Stimulated activated CD8-positive, alpha-beta memory T cell treated with anti-CD3 and anti-CD28 coated beads, Interleukin-15, amount 100 ng/mL, for 1 hour (primary cell): ENCODE measurements at regions not wholly inside any gene's neighbourhood (a gene's known extent, or its start where the extent isn't known, plus 50 kb on each side); places are given as distances from the start of the nearest gene placed in this dataset.

Experiments
- DNase-seq: peaks from one replicate; pipeline ENCODE4 v3.0.0-alpha.2; 2020; ENCODE audit warnings: low read depth

DNA sequence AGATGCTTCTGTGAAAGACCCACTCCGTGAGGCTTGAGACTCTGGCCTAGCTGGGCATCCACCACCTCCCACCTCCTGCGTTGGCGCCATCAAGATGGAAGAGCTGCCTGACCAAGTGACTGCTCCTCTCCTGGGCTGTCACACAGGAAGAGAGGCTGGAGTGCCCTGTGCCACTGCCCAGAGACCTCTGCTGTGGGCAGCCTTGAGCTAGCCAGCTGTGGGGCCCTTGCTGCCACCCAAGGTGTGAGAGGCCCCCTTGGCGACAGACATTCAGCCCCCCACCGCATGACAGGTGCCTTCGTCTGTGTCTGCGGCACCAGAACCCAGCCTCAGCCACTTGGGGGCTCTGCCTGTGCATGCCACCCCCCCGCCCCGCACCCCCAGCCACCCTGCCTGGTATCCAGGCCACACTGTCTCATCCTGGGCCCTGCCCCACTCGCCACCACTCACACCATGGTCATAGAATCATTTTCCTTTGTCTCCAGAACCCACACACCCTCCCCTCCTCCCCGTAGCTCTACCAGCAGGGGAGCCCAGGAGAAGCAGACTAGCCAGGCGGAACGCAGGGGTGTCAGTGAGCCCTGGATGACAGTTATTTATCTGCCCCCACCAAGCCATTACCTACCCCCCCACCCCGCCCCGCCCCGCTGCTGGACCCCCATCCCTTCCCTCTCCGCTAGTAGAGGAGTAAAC is 120.9 kb upstream of the LHX1 start:
- no peak for DNase-seq

DNA sequence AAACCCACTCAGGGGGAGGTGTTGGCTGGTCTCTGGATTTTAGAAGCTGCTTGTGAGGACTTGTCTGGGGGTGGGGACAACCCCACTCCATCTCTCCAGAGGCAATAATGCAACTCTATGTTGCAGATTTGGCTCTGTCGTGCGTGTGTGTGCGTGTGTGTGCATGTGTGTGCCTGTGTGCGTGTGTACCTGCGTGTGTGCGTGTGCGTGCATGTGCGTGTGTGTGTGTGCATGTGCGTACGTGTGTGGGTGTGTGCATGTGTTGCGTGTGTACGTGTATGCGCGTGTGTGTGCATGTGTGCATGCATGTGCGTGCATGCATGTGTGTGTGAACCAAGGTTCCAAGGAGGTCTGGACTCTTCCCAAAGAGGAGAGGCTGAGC is 120.4 kb upstream of the LHX1 start:
- DNase-seq = no peak

DNA sequence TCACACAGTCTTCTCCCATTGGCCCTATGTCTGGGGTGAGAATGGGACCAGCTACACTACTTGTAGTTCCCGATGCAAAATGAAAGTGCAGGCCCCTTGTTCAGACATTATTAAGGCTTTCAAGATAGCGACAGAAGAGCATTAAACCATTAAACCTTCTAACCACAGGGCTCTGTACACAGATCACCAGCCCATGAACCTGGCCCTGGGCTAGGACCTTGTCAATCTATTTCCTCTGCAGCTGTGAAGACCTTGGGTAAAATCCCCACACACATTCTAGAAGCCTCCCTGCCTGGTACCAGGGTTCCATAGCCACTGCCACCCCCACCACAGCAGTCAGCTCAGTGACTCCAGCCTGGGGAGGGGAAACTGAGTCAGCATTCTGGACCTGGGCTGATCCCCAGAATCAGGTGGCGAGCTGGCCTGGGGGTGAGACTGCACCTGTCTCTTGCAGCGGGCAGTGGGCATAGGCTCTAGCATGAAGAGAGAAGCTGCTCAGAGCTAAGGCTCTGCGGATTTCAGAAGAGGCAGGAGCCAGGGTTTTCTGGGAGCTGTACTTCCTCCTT is 119.7 kb upstream of the LHX1 start:
- DNase-seq = no peak

DNA sequence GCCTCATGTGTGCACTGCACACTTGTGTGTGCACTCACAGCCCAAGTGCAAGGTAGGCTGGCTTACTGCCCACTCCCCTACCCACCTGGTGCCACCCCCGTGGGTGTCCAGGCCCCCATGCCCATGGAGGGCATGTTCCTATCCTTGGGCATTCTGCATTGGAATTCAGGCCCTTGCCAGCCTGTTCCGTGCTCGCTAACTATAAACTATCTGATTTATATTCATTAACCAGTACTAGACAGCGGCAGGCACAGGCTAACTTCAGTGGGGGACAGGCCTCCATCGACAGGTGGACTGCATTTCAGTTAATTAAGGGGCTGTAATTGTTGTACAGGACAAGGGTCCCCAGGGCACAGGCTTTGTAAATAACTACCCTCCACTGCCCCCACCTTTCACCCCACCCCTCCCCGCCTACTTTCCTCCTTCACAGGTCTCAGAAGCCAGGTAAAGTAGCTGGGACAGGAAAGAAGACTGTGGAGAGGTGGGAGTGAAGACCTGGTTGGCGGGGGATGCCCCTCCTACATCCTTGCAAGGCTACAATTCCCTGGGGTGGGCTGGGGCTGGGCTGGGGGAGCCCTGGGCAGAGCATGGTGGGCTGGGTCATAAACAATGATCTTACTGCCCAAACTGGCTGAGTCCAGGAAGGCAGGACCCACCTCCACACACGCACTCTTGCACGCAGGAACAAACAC is 119.0 kb upstream of the LHX1 start:
- no peak for DNase-seq

DNA sequence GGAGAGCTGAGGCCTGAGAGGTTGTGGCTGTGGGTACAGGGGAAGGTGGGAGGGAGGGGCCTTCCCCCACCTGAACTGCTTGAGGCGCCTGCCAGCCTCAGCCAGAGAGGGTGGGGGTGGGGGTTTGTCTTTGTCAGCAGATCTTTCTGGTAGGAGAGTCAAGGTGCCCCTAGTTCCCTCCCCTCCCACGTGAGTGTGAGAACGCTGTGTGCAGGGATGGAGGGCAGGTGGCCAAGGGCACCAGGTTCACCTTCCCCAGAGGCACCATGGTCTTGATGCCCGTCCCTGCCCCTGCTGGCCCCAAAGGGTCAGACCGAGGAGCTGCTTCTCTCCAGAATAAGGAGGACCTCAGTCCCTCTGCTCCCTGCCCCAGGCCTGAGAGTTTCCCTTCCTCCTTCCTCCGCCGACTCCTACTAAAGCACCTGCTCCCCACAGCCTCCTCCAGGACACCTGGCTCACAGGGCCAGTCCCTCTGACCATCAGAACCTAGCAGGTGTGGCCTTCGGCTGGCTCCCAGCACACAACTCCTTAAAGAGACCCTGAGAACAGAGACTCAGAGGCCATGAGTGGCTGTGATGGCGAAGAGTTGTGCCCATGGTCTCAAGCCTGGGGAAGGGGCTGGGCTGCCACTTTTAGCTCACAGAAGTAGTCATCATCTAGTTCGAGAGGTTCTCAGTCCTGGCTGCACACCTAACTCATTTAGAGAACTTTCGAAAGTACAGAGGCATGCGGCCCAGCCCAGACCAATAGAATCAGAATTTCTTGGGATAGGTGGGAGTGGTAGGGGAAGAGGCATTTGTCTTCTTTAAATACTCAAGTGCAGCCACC is 113.2 kb upstream of the LHX1 start:
- DNase-seq = no peak

DNA sequence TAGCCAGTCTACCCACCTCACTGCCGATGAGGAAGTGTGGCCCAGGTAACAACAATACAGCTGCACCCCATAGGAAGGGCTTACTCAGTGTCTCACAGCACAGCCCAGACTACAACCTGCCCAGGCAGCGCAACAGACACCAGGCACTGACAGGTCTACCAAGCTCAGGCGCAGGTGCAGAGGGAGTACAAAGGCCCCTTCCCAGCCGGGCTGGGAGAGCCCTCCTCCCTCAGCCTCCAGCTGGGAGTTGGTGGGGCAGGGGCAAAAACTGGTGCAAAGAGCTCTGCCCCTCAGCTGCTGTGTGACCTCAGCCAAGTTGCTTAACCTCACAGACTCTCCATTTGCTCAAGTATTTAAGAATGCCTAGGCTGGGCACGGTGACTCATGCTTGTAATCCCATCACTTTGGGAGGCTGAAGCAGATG is 112.6 kb upstream of the LHX1 start:
- DNase-seq = no peak

DNA sequence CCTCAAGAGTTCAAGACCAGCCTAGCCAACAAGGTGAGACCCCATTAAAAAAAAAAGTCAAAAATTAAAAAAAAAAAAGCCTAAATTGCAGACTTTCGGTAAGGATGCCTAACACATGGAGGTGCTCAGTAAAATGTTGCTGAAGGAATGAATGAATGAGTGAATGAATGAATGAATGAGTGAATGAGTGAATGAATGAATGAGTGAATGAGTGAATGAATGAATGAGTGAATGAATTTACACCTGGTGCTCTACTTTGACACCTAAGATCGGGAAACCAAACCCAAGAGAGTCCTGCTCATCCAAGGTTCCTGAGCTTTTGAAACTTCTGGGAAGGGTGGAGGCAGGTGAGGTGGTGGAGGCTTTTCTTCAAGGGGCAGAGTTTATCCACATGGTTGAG is 112.2 kb upstream of the LHX1 start:
- no peak for DNase-seq

DNA sequence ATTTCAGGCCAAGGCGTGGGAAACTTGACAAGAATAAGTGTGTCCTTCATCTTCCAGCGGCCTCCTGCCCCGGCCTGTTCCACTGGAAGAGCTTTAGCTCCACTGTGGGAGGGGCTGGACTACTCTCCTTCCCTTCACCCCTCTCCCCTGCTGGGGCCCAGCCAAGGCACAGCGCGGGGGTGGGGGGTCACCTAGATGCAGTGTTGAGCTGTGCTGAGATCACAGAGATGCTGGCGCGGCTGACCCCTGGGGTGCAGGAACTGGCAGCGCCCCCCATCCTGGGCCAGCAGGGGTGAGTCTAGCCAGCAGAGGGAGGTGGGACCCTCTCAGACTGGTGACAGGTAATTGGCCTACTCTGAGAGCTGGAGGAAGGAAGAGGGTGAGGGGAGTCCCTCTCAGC is 111.8 kb upstream of the LHX1 start:
- DNase-seq = no peak

DNA sequence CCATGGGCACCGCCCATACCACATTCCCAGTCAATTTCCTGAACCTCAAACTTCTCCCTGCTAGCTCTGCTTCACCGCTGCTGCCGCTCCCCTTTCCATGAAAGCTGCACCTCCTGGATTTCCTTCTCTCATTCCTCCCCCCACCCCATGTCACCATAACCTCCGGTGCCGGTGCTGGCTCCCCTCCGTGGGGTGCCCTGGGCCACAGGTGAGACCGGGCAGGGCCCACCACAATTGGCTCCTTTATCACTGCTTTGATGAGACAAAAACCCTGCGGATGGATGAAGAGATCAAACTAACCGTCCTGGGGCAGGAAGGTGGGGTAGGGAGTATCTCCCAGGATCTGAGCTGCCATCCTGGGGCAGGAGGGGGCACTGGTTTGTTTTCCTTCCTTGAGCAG is 111.3 kb upstream of the LHX1 start:
- DNase-seq = no peak

DNA sequence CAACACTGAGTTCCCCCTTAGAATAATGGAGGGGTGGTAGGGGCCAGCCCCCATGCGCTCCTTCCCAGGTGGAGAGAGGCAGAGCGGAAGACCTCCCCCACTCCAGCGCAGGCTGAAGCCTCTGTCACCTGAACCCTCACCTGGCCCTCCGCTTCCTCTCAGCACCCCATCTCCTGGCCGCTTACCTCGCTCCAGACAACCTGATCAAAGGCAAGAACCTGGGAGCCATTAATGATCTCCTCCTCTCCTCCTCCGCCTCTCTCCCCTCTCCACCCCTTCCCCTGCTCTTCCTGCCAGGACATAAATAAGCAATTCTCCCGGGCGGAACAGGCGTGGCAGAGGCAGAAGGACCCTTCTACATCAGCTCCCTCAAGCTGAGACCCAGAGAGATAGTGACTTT is 110.2 kb upstream of the LHX1 start:
- DNase-seq = no peak

DNA sequence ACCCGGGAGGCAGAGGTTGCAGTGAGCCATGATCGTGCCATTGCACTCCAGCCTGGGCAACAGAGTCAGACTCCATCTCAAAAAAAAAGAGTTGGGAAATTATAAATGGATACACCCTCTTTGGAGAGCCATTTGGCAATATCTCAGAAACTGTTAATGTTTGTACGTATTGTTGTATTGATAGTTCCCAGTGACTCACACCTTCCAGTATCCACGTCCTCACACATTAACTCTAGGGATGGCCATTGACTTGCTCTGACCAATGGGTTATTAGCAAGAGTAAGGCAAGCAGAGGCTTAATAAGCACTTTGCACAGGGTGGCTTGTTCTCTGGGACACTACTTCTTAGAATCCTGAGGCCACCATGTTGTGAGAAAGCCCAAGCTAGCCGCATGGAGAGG is 107.6 kb upstream of the LHX1 start:
- no peak for DNase-seq

DNA sequence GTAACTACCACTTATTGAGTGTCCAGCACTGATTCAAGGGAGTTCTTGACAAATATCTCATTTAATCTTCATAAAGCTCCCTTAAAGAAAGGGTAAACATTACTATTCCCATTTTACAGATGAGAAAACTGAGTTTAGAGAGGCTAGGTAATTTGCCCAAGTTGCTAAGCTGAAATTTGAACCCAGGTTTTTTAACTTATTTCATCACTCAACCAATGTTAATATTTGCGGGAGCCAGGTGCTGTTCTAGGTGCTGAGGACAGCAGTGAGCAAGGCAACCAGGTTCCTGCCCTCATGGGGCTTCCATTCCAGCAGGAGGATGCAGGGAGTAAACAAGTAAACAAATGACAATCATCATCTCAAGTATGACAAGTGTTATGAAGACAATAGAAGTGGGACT is 104.0 kb upstream of the LHX1 start:
- no peak for DNase-seq

DNA sequence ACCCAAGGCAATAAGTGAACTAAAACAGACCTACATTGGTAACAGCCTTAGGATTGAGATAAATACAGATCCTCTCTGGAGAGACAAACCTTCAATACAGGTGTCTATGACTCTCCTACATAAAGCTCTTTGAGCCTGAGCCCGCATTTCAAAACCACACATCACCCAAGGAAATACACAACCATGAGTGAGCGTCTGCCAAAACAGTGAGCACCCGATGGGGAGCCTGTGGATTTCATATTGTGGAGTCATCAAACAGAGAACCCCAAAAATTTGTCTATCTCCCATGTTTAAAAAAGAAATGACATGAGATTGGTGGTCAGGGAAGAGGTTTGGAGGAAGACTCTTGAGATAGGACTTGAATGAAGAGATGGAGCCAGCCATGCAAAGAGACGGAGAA is 102.2 kb upstream of the LHX1 start:
- DNase-seq = no peak

DNA sequence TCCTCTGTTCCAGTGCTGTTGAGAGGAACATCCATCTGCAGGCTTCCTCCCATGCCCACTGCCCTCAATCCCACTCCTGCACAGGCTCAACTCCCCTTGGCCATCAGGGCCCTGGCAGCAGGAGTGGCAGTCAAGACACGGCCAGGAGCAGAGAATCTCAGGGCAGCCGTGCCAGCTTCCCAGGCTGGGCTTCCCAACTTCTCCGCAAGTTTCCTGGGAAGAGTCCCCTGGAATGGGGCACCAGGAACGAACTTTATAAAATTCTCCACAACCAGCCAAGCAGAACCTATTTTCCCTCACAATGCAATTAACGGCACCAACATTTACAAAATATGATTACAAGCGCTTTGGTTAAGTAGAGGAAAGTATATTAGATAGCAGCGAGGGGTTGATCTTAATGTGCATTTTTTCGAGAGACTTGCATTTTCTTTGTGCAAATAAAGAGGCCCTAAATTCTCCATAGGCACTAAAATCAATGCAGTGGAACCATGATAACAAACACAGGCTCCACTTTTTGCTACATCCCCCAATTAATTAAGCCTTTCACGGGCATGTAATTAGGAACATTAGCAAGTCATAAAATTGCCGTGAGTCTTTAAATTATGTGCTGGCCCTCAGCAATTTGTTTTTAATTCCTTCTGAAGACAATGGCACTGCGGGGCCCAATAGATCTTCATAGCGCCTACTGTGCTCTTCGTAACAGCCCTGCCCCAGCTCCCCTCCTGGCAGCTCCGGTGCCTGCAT is 99.9 kb upstream of the LHX1 start:
- no peak for DNase-seq

DNA sequence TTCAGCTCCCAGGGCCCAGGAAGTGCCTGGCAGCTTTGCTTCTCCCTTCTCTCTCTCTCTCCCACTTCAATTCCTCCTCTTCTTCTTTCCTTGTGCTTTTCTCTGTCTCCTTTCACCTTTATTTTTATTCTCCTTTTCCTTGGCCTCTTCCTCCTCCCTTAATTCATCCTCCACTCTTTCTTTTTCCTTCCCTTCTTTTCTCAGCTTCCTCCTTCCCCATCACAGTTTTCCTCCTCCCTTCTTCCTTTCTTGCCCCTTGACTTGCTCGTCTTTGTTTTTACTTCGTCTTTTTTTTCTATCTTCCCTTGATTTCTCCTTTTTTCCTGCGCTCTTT is 99.4 kb upstream of the LHX1 start:
- no peak for DNase-seq

DNA sequence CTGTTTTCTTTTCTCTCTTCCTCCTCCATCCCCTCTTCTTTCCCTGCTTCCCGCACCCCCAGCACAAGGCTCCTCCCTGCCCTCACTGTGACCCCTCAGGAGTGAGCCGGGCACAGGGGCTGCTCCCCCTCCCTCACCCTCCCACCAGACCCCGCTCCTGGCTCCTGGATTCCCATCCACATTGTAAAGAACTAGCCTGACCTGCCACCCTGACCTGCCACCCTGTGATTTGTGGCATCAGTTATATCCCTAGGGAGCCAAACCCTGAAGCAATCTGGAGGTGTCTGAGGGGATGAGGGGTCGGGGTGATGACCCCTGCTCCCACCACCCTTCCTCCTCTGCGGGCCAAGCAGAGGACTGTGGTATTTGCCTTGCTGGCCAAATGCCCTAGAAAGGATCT is 98.0 kb upstream of the LHX1 start:
- DNase-seq = no peak

DNA sequence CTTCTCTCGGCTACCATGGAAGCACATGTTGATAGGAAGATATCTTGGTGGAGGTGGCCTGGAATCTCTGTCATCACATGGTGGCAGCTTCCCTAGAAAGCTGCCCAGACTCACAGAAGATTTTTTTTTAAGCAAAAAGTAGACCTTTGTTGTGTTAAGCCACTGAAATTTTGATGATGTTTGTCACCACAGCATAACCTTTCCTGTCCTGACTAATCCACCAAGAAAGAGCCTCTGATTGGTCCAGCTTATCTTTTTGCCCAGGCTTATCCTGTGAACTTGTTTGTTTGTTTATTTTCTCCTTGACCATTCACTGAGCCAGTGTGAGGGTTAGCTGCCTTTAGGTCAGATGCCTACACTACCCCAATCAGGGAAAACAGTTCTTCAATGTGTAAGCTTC is 96.5 kb upstream of the LHX1 start:
- DNase-seq = no peak

DNA sequence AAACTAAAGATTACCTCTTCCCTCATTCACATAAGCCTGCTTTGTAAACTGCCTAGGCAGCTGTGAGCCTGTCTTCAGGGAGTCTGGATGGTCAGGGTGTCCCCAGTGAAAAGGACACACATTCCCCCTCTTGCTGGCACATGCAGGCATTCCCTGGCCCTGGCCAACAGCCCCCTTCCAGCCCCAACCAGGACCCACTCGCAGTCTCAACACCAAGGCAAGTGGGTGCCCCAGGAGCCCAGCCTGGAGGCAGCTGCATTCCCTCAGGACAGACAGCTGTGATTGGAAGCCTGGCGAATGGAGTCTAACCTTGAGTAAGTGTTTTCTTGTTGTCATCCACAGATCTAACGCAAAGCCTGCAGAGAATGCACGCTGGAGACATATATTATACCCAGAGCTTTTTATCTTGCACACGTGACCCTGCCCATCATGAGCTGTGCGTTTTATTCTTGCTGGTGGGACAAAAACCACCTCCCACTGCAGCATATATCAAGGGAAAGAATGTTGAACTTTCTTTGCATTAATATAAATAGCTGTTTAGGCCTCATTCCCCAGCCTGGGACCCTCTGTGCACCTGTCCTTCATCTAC is 95.0 kb upstream of the LHX1 start:
- DNase-seq = no peak

DNA sequence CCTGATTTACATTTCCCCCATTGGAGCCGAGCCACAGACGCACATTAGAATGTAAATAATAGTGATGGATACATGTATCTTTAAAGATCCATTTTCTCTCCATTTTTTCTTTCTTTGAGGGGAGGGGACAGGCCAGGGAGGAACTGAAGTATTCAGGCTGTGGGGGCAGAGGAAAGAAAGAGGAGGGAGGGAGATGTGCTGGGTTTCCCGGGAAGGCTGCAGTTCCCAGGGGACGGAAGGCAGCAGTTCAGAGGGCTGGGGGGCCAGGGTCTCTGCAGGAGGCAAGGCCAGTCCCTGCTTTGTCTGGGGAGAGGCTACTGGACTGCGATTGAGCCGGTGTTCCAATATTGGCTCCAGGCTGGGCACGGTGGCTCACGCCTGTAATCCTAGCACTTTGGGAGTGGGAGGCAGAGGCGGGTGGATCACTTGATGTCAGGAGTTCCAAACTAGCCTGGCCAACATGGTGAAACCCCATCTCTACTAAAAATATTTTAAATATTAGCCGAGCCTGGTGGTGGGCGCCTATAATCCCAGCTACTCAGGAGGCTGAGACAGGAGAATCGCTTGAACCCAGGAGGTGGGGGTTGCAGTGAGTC is 94.2 kb upstream of the LHX1 start:
- DNase-seq = no peak

DNA sequence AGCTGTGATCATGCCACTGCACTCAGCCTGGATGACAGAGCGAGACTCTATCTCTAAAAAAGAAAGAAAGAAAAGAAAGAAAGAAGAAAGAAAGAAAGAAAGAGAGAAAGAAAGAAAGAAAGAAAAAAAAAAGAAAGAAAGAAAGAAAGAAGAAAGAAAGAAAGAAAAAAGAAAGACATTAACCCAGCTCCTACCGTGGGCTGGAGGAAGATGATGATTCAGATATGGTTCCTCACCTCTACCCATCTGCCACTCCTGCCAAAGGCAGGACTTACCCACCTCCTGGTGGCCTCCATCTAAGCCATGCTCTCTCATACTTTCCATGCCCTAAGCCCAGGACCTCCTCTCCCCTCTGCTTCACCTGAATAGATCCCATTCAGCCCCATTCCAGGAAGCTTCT is 93.3 kb upstream of the LHX1 start:
- no peak for DNase-seq

DNA sequence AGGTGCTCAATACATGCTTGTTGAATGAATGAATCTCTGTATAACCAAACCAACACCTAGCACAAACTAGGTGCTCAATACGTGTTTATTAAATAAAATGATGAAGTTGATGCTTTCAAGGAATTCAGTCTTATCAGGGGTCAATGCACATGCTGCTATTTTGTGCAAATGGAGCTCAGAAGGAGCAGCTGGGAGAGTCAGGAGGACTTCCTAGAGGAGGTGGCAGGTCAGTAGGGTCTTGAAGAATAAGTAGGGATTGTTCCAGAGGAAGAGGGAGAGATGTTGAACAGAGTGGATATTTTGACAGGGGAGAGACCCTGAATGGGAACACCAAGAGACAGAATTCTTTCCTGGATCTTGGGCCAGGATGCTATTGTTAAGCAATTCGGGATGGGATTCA is 92.7 kb upstream of the LHX1 start:
- DNase-seq = no peak

DNA sequence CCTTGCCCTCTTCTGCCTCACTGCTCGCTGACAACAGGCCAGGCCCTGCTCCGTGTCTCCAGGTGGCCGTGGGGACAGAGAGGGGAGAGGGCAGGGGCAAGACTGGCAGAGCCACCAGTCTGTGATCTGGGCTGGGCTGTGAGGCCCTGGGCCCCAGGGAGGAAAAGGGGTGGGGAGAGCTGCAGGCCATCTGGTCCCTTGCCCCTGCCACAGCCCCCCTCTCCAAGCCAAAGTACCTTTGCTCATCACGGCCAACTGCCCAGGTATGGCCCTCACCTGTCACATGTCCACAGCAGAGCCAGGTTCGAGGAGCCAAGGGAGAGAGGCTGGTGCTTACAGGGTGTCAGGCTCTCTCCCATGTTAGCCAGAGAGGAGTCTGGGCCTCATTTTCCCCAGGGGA is 91.4 kb upstream of the LHX1 start:
- no peak for DNase-seq
